CD14-positive monocyte (primary cell): ENCODE measurements at regions not wholly inside any gene's neighbourhood (a gene's known extent, or its start where the extent isn't known, plus 50 kb on each side); places are given as distances from the start of the nearest gene placed in this dataset.

ENCODE experiments used
- DNase-seq, 3 donors: peaks; one replicate each; pipeline ENCODE4 v3.0.0-alpha.2; 2011 to 2022
- H2AFZ ChIP-seq: 2 replicates; pipeline ENCODE4 v1.6.0; 2012; ENCODE audit warnings: mild to moderate bottlenecking, low read depth, low read length, inconsistent platforms; ENCODE audit not compliant: insufficient read depth, poor library complexity, severe bottlenecking
- H3K27ac ChIP-seq, 2 donors: 1 replicate in 1 of 2; 2 replicates in 1 of 2; pipeline ENCODE4 v1.5.1; 2012 to 2013; ENCODE audit warnings: low read length in 2 of 2, control low read depth in 1 of 2, inconsistent platforms in 1 of 2, low read depth in 1 of 2, mild to moderate bottlenecking in 1 of 2
- H3K27me3 ChIP-seq, 2 donors: one replicate each; pipeline versions ENCODE4 v1.6.0 to v1.6.1; 2011 to 2013; ENCODE audit warnings: low read length in 2 of 2; ENCODE audit not compliant: control insufficient read depth in 2 of 2, insufficient read depth in 2 of 2
- H3K36me3 ChIP-seq, 2 donors: replicated peaks in 1 of 2; 1 replicate in 1 of 2; 2 replicates in 1 of 2; pipeline versions ENCODE4 v1.5.1 to v1.6.1; 2012 to 2013; ENCODE audit warnings: low read length in 2 of 2, control low read depth in 1 of 2, inconsistent platforms in 1 of 2, mild to moderate bottlenecking in 1 of 2; ENCODE audit not compliant: insufficient read depth in 2 of 2, control insufficient read depth in 1 of 2
- H3K4me1 ChIP-seq, 2 donors: 1 replicate in 1 of 2; 2 replicates in 1 of 2; pipeline versions ENCODE4 v1.5.1 to v1.6.1; 2012 to 2013; ENCODE audit warnings: low read length in 2 of 2, control low read depth in 1 of 2, inconsistent platforms in 1 of 2, mild to moderate bottlenecking in 1 of 2, moderate library complexity in 1 of 2; ENCODE audit not compliant: insufficient read depth in 2 of 2, control insufficient read depth in 1 of 2
- H3K4me2 ChIP-seq: replicated peaks from 2 replicates; pipeline ENCODE3; 2012; ENCODE audit warnings: low read length, moderate library complexity, mild to moderate bottlenecking; ENCODE audit not compliant: poor library complexity, severe bottlenecking; ENCODE audit errors: extremely low read depth
- H3K4me3 ChIP-seq, 3 experiments: fragments of 200-600 bp in 1 of 3; sonication (generic) in 1 of 3; replicated peaks in 1 of 3; 1 replicate in 2 of 3; 2 replicates in 1 of 3; pipeline ENCODE4 v1.5.1; 2011 to 2013; ENCODE audit warnings: low read length in 3 of 3, mild to moderate bottlenecking in 3 of 3, control low read depth in 2 of 3, low read depth in 2 of 3, inconsistent platforms in 1 of 3, moderate library complexity in 1 of 3
- H3K79me2 ChIP-seq: 2 replicates; pipeline ENCODE4 v1.6.0; 2012; ENCODE audit warnings: mild to moderate bottlenecking, control low read depth, inconsistent platforms, low read length, moderate library complexity; ENCODE audit not compliant: insufficient read depth
- H3K9ac ChIP-seq: 2 replicates; pipeline ENCODE4 v1.6.0; 2017; ENCODE audit warnings: low read length, mild to moderate bottlenecking; ENCODE audit not compliant: insufficient read depth, poor library complexity, severe bottlenecking
- H3K9me3 ChIP-seq, 2 donors: replicated peaks in 1 of 2; 1 replicate in 1 of 2; 2 replicates in 1 of 2; pipeline versions ENCODE4 v1.5.1 to v1.6.1; 2012 to 2013; ENCODE audit warnings: low read length in 2 of 2, control low read depth in 1 of 2; ENCODE audit not compliant: control insufficient read depth in 1 of 2, insufficient read depth in 1 of 2
- H4K20me1 ChIP-seq: 2 replicates; pipeline ENCODE4 v1.6.0; 2012; ENCODE audit warnings: mild to moderate bottlenecking, low read length, control low read depth, moderate library complexity; ENCODE audit not compliant: insufficient read depth
- H3K27ac Mint-ChIP-seq, 7 donors: one replicate each; pipeline ENCODE4 v1.8.0; 2020; ENCODE audit warnings: mild to moderate bottlenecking in 7 of 7, mixed read lengths in 7 of 7, moderate library complexity in 6 of 7, inconsistent platforms in 2 of 7
- H3K27me3 Mint-ChIP-seq, 3 donors: one replicate each; pipeline ENCODE4 v1.8.0; 2021 to 2022; ENCODE audit warnings: low read depth in 3 of 3, mild to moderate bottlenecking in 3 of 3, mixed read lengths in 3 of 3, moderate library complexity in 3 of 3, inconsistent platforms in 1 of 3
- H3K36me3 Mint-ChIP-seq, 2 donors: one replicate each; pipeline ENCODE4 v1.8.0; 2020; ENCODE audit warnings: mixed read lengths in 2 of 2, inconsistent platforms in 1 of 2, mild to moderate bottlenecking in 1 of 2
- H3K4me1 Mint-ChIP-seq: one replicate; pipeline ENCODE4 v1.8.0; 2020; ENCODE audit warnings: mild to moderate bottlenecking, mixed read lengths
- H3K4me3 Mint-ChIP-seq, 2 donors: one replicate each; pipeline ENCODE4 v1.8.0; 2020; ENCODE audit warnings: mild to moderate bottlenecking in 2 of 2, mixed read lengths in 2 of 2, moderate library complexity in 1 of 2
- H3K9me3 Mint-ChIP-seq, 7 donors: one replicate each; pipeline ENCODE4 v1.8.0; 2020 to 2022; ENCODE audit warnings: mixed read lengths in 7 of 7, mild to moderate bottlenecking in 6 of 7, moderate library complexity in 6 of 7, inconsistent platforms in 2 of 7
- WGBS: methylation state at CpG from one replicate; pipeline ENCODE4 v1.1.5; 2013; ENCODE audit warnings: missing lambda C conversion rate; ENCODE audit not compliant: insufficient coverage; 5-methylcytosine and 5-hydroxymethylcytosine counted together
- intact Hi-C, 2 donors: fragments of 100-400 bp; cut with micrococcal nuclease; formaldehyde crosslinking; loops; one replicate each; pipeline versions ENCODE4 v1.15.0 to v1.15.1; 2023
- TF ChIP-seq, protein P1 (sequence below): fragments of 200-600 bp; IDR thresholded peaks from one replicate; pipeline ENCODE4 v1.8.0; 2022; ENCODE audit warnings: antibody characterized with exemption, mild to moderate bottlenecking

- H3K4me1 Mint-ChIP-seq = no peaks in the 10 kb centered on the region
- Histone ChIP-seq H3K4me3 (no peak overlapping the region), H3K36me3 (no peaks in the 10 kb centered on the region), H3K4me1 (no peaks in the 10 kb centered on the region), H3K4me2 (no peak overlapping the region), H4K20me1 (no peaks in the 10 kb centered on the region), H2AFZ (no peak overlapping the region), H3K27ac (no peak overlapping the region), H3K79me2 (no peaks in the 10 kb centered on the region), H3K9me3 (peaks cover 0 to 6% of the 10 kb centered on the region in 2 donors), H3K9ac (no peak overlapping the region), H3K27me3 (peaks cover 13 to 49% of the 10 kb centered on the region in 2 donors)
- intact Hi-C loops = no loop called here
- H3K36me3 Mint-ChIP-seq = no peaks in the 10 kb centered on the region
- TF ChIP-seq, protein P1, sequence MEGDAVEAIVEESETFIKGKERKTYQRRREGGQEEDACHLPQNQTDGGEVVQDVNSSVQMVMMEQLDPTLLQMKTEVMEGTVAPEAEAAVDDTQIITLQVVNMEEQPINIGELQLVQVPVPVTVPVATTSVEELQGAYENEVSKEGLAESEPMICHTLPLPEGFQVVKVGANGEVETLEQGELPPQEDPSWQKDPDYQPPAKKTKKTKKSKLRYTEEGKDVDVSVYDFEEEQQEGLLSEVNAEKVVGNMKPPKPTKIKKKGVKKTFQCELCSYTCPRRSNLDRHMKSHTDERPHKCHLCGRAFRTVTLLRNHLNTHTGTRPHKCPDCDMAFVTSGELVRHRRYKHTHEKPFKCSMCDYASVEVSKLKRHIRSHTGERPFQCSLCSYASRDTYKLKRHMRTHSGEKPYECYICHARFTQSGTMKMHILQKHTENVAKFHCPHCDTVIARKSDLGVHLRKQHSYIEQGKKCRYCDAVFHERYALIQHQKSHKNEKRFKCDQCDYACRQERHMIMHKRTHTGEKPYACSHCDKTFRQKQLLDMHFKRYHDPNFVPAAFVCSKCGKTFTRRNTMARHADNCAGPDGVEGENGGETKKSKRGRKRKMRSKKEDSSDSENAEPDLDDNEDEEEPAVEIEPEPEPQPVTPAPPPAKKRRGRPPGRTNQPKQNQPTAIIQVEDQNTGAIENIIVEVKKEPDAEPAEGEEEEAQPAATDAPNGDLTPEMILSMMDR = no peak
- H3K27me3 Mint-ChIP-seq = peaks cover 46 to 57% (median 48%) of the 10 kb centered on the region in 3 donors
- H3K27ac Mint-ChIP-seq = no peak overlapping the region
- peak overlapping the region in 1 of 2 donors; percentile 54 for H3K4me3 Mint-ChIP-seq
- DNase-seq = no peak
- 93% methylated on average over 4 of the region's 4 CpGs for WGBS
- peaks cover 0 to 18% (median 0%) of the 10 kb centered on the region in 7 donors for H3K9me3 Mint-ChIP-seq
Measured at GRCh38 chr22:48486558-48486957, 1341.1 kb downstream of the BRD1 start.

DNA sequence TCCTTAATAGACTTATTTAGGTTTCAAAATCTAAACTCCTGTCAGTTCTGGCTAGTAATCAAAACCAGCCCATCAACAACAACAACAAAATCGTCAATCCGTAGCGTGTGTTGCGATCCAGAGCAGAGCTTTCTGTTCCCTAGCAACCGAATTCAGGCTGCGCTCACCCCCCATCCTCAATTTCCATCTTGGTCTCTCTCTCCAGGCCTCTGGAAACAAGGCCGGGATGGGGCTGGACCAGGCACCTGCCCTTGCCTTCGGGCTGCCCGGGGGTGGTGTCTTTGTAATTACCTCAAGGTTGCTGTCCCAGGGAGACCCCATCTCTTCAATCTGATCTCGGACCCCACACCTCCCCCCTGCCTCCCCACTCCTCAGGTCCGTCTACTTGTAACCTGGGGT, 1341.5 kb downstream of the BRD1 start:
- Histone ChIP-seq H3K9me3 (peaks cover 0 to 2% of the 10 kb centered on the region in 2 donors), H3K4me2 (no peak overlapping the region), H3K4me3 (no peak overlapping the region), H2AFZ (no peak overlapping the region), H3K27me3 (peaks cover 12 to 44% of the 10 kb centered on the region in 2 donors), H3K36me3 (no peaks in the 10 kb centered on the region), H3K27ac (no peak overlapping the region), H3K79me2 (no peaks in the 10 kb centered on the region), H3K4me1 (no peaks in the 10 kb centered on the region), H4K20me1 (no peaks in the 10 kb centered on the region), H3K9ac (no peak overlapping the region)
- Mint-ChIP-seq H3K9me3 (peaks cover 0 to 18% (median 0%) of the 10 kb centered on the region in 7 donors), H3K27me3 (peaks cover 42 to 53% (median 43%) of the 10 kb centered on the region in 3 donors), H3K27ac (no peak overlapping the region), H3K36me3 (no peaks in the 10 kb centered on the region), H3K4me3 (peak overlapping the region in 1 of 2 donors; percentile 54), H3K4me1 (no peaks in the 10 kb centered on the region)
- intact Hi-C loops = no loop called here
- WGBS = 42% methylated on average over 7 of the region's 11 CpGs
- TF ChIP-seq, protein P1 = no peak
- no peak for DNase-seq
